ENCODE measurements at regions not wholly inside any gene's neighbourhood (a gene's known extent, or its start where the extent isn't known, plus 50 kb on each side); places are given as distances from the start of the nearest gene placed in this dataset.

DNA sequence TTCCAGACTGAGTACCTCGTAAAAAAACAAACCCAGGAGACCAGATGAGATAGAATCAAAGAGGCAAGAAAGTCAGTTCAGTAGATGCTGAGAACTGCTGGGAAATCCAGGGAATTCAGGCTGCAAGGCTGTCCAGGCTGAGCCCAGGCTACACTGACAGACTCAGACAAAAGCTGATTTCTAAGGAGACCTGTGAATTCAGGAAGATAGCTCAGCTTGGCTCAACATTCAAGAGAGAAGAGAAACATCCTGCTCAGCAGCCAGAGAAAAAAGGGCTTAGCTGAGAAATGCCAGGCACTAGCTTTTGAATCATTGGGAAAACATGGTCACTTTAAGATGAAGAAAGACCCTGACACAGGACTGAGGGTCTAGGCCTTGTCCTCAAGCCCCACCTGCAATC, 118.2 kb upstream of the SLC44A1 start:
- no peaks in the 10 kb centered on the region for H3K27me3 ChIP-seq (replicated peaks; ENCODE audit: insufficient read depth)
- no peak for ATAC-seq (ENCODE audit: insufficient number of reproducible peaks, low FRiP score, low read depth)
- no peaks in the 10 kb centered on the region for H3K9me3 ChIP-seq
- no peak overlapping the region for H3K27ac ChIP-seq
- H3K36me3 ChIP-seq: no peaks in the 10 kb centered on the region
- H3K4me3 ChIP-seq: no peak overlapping the region
- H3K4me1 ChIP-seq (ENCODE audit: control insufficient read depth in 1 of 2, low read depth in 2 of 2): peaks cover 0 to 4% of the 10 kb centered on the region in 2 donors
- TF ChIP-seq, protein P1, sequence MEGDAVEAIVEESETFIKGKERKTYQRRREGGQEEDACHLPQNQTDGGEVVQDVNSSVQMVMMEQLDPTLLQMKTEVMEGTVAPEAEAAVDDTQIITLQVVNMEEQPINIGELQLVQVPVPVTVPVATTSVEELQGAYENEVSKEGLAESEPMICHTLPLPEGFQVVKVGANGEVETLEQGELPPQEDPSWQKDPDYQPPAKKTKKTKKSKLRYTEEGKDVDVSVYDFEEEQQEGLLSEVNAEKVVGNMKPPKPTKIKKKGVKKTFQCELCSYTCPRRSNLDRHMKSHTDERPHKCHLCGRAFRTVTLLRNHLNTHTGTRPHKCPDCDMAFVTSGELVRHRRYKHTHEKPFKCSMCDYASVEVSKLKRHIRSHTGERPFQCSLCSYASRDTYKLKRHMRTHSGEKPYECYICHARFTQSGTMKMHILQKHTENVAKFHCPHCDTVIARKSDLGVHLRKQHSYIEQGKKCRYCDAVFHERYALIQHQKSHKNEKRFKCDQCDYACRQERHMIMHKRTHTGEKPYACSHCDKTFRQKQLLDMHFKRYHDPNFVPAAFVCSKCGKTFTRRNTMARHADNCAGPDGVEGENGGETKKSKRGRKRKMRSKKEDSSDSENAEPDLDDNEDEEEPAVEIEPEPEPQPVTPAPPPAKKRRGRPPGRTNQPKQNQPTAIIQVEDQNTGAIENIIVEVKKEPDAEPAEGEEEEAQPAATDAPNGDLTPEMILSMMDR (IDR thresholded peaks at IDR 0.05): no peak
- DNase-seq (ENCODE audit: low spot score): no peak

- DNase-seq (ENCODE audit: low spot score): no peak
- H3K27me3 ChIP-seq (replicated peaks; ENCODE audit: insufficient read depth): no peaks in the 10 kb centered on the region
- peaks cover 0 to 4% of the 10 kb centered on the region in 2 donors for H3K4me1 ChIP-seq (ENCODE audit: control insufficient read depth in 1 of 2, low read depth in 2 of 2)
- no peak for ATAC-seq (ENCODE audit: insufficient number of reproducible peaks, low FRiP score, low read depth)
- no peak overlapping the region for H3K4me3 ChIP-seq
- TF ChIP-seq, protein P1 (IDR thresholded peaks at IDR 0.05): no peak
- H3K27ac ChIP-seq: no peak overlapping the region
- no peaks in the 10 kb centered on the region for H3K36me3 ChIP-seq
- no peaks in the 10 kb centered on the region for H3K9me3 ChIP-seq
Observed at GRCh38 chr9:105127863-105128220, 116.6 kb upstream of the SLC44A1 start.

DNA sequence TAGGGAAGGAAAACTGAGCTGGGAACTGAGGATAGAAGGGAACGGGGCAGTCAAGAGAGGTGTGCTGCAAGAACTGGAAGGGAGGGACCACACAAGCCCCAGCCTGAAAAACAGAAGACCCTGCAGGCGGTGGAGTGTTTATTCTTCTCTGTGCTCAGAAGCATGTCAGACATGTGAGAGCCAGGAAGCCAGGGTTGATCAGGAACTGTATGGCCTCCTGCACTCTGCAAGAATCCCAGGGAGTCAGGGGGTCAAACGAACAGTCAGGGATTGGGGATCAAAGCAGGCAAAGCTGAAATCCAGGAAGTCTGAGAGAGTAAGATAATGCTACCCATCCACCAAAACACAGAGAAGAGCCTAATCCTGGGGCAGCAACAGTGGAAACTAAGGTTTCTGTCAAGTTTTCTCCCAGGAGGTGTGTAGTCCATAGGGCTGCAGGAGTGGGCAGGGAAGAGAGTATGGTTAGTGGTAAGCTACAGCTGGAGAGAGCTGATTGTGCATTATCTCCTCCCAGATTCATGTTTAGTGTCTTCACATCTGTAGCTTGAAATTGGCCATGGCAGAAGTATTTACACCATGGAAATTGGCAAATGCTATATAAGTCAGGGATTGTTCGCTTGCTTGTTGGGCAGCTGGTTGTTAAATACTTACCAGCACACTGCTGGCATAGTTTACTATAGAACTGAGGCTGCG, 115.4 kb upstream of the SLC44A1 start:
- no peak for DNase-seq (ENCODE audit: low spot score)
- ATAC-seq (ENCODE audit: insufficient number of reproducible peaks, low FRiP score, low read depth): no peak
- TF ChIP-seq, protein P1 (IDR thresholded peaks at IDR 0.05): no peak

DNA sequence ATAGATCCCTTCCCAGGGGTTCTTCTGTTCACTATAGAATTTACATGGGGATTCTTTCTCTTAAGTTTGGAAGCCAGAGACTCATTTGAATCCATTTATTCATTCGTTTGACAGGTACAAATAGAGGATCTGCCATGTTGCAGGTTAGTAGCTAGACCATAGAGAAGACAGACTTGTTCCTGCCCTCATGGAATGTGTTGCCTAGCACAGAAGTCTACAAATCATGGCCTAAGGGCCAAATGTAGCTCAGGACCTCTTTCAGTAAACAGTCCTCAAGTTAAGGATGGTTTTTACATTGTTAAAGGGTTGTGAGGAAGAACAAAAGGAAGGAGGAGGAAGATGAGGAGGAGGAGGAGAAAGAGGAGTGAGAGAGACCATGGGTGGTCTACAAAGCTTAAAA, 114.7 kb upstream of the SLC44A1 start:
- Histone ChIP-seq H3K9me3 (no peaks in the 10 kb centered on the region), H3K4me3 (no peak overlapping the region), H3K27me3 (replicated peaks; ENCODE audit: insufficient read depth) (no peaks in the 10 kb centered on the region), H3K4me1 (ENCODE audit: control insufficient read depth in 1 of 2, low read depth in 2 of 2) (peaks cover 0 to 4% of the 10 kb centered on the region in 2 donors), H3K27ac (no peak overlapping the region), H3K36me3 (no peaks in the 10 kb centered on the region)
- DNase-seq (ENCODE audit: low spot score) (no peak), ATAC-seq (ENCODE audit: insufficient number of reproducible peaks, low FRiP score, low read depth) (no peak)
- TF ChIP-seq, protein P1 (IDR thresholded peaks at IDR 0.05): no peak

More for the DNA sequence above, 115.4 kb upstream of the SLC44A1 start:
- no peak overlapping the region for H3K4me3 ChIP-seq
- no peaks in the 10 kb centered on the region for H3K9me3 ChIP-seq
- no peaks in the 10 kb centered on the region for H3K36me3 ChIP-seq
- H3K27me3 ChIP-seq (replicated peaks; ENCODE audit: insufficient read depth): no peaks in the 10 kb centered on the region
- H3K4me1 ChIP-seq (ENCODE audit: control insufficient read depth in 1 of 2, low read depth in 2 of 2): peaks cover 0 to 4% of the 10 kb centered on the region in 2 donors
- no peak overlapping the region for H3K27ac ChIP-seq

DNA sequence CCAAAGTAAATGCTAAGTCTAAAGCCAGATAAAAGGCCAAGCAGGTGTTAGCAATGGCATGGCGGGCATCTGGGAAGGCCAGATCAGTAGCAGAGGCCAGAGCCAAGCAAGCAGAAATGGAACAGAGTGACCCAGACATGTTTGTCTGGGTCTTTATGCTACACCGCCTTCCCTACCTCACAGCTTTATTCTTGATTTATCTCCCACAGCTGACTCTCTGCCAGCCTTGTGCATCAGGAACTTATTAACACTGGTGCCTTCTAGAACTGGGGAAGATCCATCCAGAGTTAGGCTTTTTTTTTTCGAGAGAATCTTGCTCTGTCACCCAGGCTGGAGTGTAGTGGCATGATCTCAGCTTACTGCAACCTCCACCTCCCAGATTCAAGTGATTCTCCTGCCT, 112.5 kb upstream of the SLC44A1 start:
- ATAC-seq (ENCODE audit: insufficient number of reproducible peaks, low FRiP score, low read depth): no peak
- H3K9me3 ChIP-seq: no peaks in the 10 kb centered on the region
- H3K4me3 ChIP-seq: no peak overlapping the region
- DNase-seq (ENCODE audit: low spot score): no peak
- H3K27ac ChIP-seq: no peak overlapping the region
- peaks cover 0 to 4% of the 10 kb centered on the region in 2 donors for H3K4me1 ChIP-seq (ENCODE audit: control insufficient read depth in 1 of 2, low read depth in 2 of 2)
- no peaks in the 10 kb centered on the region for H3K27me3 ChIP-seq (replicated peaks; ENCODE audit: insufficient read depth)
- TF ChIP-seq, protein P1 (IDR thresholded peaks at IDR 0.05): no peak
- no peaks in the 10 kb centered on the region for H3K36me3 ChIP-seq
